GM21447 (cell line): ENCODE measurements at regions not wholly inside any gene's neighbourhood (a gene's known extent, or its start where the extent isn't known, plus 50 kb on each side); places are given as distances from the start of the nearest gene placed in this dataset.
"Not testable (repeated sequence)": the region's sequence is repeated elsewhere in the genome, so short reads cannot be mapped to it uniquely, and the experiment has no call there.

Experiments
- ATAC-seq: cut with Tn5 transposase; IDR thresholded peaks from one replicate; pipeline ENCODE4 v1.9.1; 2021; ENCODE audit not compliant: unreplicated experiment

DNA sequence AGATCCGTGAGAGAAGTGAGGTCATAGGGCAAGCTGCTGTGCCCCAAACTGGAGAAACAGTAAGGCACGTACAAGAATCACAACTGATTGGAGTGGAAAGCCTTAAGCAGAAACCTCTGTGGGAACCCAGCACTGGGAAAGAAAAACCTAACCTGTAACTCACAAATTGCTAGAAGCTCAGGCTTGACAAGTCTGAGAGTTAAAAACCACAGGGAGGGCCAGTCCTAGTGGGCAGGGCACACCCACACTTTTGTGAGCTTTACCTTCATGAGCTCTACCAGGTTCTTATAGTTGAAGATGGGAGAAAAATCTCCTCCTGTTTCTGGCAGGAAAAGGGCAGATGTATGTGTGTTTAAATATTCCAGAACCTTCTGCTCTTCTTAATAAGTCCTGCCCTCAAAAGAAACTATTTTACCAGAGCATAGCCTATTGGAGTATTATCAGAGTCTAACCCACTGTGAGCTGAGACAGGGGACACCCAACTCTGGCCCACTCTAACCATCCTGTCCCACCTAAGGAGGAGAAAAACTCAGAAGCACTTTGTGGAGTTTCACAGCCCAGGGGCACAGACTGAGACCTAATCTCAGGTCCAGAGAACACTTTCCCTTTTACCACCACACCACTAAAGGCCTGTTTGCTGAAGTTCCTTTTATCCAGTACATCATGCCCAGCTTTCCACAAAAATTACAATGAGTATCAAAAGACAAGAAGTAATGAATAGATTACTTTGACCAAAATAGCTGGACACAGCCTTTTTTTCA, 1265.7 kb upstream of the CHAC2 start:
- ATAC-seq, result no peak

DNA sequence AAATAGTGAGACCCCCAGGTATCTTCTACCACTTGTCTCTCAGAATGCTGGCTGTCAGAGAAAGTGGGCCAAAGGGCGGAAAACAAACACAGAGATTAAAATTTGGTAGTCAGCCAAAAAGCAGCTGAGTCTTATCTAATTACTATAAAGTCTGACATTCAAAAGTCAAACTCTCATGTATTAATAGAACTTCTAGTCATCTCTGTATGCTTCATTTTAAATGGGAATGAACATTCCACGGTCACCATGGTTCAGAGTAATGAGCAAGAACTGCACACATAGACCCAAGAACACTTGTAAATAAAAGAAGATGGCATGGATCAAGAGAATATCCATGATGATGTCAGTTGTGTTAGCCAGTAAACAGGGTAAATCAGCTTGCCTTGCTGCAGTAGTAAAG, 1267.0 kb upstream of the CHAC2 start:
- ATAC-seq, result no peak

DNA sequence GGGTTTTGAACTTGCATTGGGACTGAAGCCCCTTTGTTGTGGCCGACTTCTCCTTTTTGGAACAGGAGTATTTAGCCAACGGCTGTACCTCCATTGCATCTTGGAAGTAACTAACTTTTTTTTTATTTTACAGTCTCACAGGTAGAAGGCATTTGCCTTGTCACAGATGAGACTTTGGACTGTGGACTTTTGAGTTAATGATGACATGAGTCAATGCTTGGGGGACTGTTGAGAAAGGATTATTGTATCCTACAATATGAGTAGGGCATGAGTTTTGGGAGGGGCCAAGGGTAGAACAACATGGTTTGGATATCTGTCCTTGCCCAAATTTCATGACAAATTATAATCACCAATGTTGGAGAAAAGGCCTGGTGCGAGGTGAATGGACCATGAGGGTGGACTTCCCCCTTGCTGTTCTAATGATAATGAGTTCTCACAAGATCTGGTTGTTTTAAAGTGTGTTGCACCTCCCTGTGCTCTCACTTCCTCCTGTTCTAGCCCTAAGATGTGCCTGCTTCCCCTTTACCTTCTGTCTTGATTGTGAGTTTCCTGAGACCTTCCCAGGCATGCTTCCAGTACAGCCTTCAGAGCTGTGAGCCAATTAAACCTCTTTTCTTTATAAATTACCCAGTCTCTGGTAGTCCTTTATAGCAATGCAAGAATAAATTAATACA, 1269.4 kb upstream of the CHAC2 start:
- ATAC-seq, result no peak

DNA sequence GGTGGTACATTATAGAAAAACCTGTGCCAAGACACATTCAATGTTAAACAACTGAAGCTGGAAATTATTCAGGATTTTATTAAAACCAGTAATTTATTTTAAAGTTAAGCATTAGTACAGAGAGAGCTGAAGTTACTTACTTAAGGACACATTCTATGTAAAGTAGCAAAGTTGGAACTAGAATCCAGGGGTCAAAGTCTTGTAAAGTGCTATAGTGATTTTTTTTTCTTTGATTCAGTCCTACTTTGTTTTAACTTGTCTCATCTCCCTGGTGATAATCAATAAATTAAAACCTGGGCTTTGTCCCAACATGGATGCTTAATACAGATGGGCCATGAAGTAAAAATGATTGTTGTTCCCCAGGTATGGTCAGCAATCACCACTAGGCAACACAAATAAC, 1271.8 kb upstream of the CHAC2 start:
- no peak for ATAC-seq

DNA sequence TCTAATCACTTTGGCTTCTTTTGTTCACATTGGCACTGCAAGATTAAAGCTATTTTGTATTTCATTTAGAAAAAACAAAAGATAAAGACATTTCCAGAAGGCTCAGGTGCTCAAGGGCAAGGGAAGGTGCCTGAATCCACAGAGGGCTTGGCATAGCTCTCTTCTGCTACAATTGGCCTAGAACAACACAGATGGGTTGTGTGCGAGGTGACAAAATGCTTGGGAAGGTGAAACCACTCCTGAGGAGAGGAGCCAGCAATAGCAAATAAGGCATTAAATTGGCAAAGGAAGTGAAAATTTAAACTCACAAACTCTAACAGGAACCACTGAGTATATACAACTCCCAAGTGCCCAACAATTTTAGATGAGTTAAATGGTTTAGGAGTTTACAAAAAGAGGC, 1290.4 kb upstream of the CHAC2 start:
- no peak for ATAC-seq

DNA sequence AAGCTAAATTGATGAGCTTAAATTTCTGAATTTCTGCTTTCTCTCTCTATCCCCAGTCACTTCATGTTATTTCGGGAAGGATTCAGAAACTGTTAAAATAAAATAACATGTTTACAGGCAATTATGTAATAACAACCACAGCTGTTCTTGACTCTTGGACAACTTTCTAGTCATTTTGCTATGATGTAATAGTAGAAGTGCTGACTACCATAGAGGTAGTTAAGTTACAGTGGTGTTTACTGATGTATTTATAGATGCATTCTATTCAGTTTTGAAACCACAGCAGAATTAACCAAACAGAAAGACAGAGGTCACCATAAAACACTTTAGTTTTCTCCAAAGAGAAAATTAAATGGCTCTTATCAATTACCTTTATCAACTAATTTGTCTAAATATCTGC, 1292.0 kb upstream of the CHAC2 start:
- ATAC-seq, result no peak

DNA sequence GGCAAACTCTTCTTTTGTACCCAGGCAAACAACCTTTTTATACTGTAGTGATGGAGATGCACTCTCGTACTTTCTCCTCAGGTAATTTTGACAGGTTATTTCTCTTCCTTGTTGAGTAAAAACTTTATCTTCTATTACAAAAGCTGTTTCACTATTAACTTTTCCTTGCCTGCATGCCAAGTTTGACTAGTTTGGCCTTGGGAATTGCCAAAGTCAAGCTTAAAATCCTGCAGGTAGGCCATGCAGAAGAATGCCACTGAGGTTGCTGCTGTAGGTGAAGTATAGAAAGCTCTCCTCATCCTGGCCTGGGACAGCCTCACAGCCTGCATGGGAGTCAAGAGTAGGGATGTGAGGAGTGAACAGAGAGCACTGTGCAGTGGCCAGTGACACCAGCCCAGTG, 1293.5 kb upstream of the CHAC2 start:
- no peak for ATAC-seq

DNA sequence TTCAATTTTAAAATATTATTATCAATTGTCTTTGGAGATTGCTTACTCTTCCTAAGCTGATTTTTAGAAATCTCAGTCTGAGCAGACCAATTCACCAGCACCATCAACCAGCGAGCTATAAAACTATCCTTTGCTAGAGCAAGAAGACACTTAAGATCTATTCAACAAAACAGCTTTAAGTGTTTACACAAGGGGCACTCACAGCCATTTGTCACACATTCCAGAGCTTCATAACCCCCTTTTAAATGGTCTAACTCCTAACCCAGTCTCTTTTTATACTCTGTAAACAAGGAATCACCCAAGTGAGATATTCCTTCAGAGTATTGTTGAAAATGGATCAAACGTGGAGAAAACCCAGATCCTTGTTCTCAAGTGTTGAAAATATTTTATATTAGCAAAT, 1294.1 kb upstream of the CHAC2 start:
- ATAC-seq, result no peak

DNA sequence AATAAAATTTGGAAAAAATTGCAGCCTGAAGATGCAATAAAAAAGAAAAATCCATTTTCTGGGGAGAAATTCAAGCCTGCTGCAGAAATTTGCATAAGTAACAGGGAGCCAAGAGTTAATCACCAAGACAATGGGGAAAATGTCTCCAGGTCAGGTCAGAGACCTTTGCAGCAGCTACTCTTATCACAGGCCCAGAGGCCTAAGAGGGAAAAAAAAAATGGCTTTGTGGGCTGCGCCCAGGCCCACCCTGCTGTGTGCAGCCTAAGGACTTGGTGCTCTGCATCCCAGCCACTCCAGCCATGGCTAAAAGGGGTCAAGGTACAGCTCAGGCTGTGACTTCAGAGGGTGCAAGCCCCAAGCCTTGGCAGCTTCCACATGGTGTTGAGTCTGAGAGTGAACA, 1297.1 kb upstream of the CHAC2 start:
- ATAC-seq, result not testable (repeated sequence)

DNA sequence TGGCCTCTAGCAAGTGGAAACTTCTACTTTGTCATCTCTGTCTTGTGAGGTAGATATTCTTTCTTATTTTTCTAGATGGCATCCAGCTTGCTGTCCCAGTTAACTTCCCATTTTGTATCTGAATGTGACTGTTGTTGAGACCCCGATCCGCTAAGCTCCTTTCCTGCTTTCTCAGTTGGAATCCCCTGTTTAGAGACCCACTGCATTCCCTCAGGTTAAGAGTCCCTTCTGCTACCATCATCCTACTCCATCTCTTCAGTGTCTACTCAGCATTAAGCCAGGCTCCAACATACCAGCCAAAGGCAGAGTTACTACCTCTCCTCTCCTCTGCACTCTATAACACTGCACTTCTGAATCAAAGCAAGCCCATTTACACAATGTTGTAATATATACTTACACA, 1300.4 kb upstream of the CHAC2 start:
- no peak for ATAC-seq

DNA sequence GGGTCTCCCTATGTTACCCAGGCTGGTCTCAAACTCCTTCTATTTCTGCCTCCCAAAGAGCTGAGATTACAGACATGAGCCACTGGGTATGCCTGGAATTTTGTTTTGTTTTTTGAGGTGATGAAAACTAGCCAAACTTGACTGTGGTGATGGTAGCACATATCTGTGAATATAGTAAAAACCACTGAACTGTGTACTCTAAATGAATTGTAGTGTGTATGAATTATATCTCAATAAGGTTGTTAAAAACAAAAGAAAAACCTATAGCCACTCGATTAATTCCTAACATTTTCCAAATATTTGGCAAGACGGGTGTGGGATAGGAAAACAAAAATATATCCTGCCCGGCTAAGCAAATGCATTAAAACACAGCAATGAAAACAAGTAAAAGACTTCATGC, 1302.3 kb upstream of the CHAC2 start:
- no peak for ATAC-seq

DNA sequence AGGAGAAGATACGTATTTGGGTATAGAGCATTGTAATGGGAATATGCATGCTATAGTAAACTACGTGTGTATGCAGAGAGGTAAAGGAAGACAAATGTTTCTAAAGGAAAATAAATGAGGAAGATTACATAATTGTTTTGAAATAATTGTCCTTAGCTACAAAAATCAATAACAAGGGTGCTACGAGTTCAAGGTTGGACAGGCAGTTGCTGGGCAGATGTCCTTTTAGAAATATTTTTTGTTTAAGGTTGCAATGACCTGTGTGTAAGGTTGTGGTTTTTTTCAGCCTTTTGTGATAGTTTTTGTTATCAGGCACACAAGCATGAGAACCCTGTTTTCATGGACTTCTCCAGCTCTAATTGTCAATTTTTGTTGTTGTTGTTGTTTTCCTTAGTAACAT, 1304.1 kb upstream of the CHAC2 start:
- ATAC-seq, result no peak

DNA sequence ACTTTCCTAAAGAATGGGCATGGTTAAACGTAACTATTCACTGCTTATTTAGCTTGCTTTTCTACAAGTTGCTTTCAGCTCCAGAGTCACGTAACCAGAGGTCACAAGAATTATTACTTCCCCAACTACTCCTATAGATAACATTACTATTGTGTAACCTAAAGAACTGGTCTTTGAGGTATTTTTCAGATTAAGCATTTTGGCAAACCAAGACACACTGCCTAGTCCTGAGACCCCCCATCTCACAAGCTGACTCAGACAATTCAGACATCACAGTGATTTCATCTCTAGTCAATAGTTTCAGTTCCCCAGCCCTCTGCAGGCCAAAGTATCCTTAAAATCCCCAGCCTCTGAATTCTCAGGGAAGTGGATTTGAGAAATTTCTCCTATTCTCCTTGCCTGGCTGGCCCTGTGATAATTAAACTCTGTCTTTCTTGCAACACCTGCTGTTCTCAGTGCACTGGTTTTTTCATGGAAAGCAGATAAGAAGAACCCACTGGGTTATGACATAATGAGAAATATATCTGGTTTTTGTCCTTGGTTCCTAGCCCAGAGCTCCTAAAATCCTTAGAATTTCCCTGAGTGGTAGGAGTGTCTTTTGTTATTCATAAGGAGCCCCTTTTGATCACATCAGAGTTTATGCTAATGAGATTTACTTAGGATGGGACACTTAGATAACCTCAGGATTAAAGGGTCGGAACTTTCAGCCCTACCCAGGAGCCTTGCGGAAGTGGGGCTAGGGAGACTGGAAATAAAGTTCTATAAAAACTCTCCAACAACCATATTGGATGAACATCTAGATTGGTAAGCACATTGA, 1310.8 kb upstream of the CHAC2 start:
- no peak for ATAC-seq

DNA sequence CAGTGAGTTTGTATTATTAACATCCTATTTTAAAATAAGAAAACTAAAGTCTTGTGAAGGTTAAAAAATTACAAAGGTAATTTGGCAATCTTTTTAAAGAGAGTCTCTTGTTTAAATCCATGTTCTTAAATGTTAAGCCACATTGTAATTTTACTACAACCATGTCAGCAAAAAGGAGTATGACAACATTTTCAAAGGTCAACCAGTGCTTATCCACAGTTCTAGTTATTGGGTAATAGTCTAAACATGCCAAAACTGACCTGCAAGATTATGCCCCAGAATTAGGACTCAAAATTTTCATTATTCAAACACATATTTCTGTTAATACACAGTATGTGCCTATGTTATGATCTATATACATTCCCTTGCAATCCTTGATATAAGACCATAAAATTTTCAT, 1312.6 kb upstream of the CHAC2 start:
- ATAC-seq, result no peak

DNA sequence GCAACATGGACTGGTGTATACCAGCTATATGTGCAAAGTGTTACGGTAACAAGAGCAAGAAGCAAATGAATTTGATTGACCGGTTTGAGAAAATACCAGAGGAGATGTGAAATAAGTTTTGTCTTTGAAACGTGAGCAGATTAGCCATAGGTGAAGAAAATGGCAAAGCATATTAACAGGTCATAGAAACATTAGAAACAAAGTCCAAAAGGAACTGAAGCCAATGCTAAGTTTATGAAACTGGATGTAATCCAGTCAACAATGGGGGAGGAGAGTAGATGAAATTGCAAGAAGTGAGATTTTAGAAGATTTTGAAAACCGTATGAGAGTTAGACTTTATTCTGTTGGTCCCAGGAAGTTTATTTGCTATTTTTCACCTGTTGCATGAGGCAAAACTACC, 1315.4 kb upstream of the CHAC2 start:
- ATAC-seq, result no peak

DNA sequence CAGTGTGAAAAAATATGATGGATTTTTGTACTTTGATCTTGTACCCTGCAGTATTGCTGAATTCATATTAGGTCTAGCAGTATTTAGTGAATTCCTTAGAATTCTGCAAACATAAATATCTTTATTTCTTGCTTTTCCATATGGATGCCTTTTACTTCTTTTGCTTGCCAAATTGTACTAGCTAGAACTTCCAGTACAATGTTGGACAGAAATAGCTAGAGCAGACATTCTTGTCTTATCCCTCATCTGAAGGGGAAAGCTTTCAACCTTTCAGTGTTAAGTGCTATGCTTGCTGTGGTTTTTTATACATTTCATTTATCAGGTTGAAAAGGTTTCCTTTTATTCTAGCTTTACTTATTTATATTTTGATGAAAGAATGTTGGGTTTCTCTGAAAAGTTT, 1321.9 kb upstream of the CHAC2 start:
- ATAC-seq, result no peak

DNA sequence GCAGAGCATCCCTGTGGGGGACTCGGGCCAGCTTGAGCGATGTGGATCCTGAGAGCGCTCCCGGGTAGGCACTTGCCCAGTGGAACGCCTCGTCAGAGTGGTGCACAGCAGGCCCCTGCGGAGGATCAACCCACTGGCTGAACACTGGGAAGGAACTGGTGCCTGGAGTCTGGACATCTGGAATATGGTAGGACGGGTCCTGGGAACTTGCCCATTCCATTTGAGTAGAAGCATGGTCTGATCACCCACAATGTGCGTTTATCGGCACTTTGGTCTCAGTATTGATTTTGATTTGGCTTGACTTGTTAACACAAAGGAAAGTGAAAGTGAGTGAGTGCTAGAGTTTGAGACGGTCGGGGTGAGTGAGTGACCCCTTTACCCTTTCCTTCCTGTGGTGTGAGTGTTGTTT, 1336.2 kb upstream of the CHAC2 start:
- ATAC-seq, result no peak

DNA sequence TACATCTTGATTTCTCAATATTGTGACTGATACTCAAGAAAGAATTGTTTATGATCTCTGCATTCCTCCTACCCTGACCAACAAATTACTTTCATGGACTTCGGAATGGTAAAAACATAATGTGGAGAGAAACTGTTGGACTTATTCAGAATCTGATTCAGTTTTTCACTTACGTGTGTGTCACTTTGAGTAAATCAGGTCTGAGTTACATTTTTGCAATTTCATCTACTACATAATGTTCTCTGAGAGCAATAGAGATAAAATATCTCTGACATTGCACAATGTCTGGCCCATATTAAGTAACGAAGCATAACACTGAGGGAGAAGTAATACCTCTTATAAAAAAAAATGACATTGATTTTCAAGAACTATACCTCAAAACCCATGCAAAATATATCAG, 1337.9 kb upstream of the CHAC2 start:
- no peak for ATAC-seq

DNA sequence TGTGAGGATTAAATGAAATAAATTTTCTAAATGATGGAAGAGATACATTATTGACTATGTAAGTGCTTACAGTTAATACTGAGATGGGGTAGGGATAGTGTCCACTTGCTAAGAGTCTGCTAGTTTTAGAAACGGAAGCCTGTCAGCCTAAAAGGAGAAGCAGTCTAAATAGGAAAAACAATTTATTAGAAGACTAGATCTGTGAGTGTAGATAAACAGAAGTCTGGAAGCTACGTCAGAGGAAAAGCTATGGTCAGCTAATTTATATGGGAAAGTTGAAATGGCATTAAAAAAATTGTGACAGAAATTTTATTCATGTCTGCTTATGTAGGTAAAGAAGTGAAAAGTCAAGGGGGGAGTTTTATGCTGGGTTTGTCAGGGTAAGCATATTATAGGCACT, 1338.4 kb upstream of the CHAC2 start:
- ATAC-seq, result no peak

DNA sequence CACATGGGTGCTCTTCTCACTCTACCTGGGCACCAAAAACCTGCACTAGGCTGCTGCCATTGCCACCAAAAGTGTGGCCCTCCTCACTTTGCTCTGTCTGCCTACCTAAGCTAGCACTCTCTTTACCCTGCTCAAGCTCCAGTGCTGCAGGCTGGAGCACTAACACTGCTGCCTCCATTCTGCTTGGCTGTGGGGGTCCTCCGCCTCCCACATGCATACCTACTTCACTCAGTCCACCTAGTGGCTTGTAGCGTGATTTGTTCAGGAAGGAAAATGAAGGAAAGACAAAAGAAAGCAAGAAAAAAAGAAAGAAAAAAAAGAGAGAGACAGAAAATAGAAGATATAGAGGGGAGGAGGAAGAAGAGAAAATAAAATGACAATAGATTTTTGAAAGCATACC, 1339.4 kb upstream of the CHAC2 start:
- no peak for ATAC-seq

DNA sequence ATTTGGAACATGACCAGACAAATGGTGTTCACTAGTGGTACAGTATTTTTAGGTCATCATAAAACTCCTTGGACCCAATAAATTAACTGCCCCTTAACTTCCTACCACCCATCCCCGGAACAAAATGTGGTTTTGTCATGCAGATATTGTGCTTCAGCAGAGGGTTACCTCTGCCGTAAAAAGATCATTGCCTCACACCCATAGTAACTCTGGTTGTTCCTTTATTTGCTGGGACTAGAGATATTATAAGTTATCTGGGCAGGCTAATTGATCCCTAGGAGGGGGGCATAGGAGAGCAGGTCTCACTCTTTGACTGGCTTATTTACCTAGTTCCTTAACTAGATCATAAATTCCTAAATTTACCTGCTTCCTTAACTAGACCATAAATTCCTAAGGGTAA, 1343.9 kb upstream of the CHAC2 start:
- ATAC-seq, result no peak

DNA sequence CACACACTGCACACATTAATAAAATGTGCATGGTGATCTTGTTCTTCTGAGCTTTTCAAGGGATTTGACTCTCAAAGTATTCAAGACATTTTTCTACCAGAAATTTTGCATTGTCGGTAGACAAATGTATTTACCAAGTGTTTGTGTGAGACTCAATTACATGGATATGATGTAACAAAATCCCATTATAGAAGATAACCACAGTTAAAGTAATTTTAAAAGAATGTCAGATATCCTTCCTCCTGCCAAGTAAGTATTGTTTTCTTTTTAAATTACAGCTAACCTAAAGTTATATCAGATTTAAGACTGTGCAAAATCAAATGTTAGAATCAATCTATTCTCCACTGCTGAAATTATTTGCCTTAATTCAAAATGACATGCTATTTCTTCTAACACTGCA, 1344.5 kb upstream of the CHAC2 start:
- no peak for ATAC-seq
